Omental fat pad (tissue), 3 donors: ENCODE measurements at regions not wholly inside any gene's neighbourhood (a gene's known extent, or its start where the extent isn't known, plus 50 kb on each side); places are given as distances from the start of the nearest gene placed in this dataset.

ENCODE experiments used
- ATAC-seq: fragments of 150-250 bp; one replicate; pipeline ENCODE4 v1.9.1; 2016; ENCODE audit warnings: mild to moderate bottlenecking, moderate library complexity; ENCODE audit not compliant: low FRiP score
- DNase-seq: peaks from one replicate; pipeline ENCODE4 v3.0.0-alpha.2; 2019; ENCODE audit warnings: low spot score
- TF ChIP-seq, protein P1 (sequence below), 3 donors: fragments of 450-650 bp; IDR thresholded peaks; one replicate each; pipeline ENCODE4 v1.5.1; 2016 to 2017; ENCODE audit warnings: antibody characterized with exemption in 3 of 3, mild to moderate bottlenecking in 3 of 3, moderate library complexity in 2 of 3

- TF ChIP-seq, protein P1, sequence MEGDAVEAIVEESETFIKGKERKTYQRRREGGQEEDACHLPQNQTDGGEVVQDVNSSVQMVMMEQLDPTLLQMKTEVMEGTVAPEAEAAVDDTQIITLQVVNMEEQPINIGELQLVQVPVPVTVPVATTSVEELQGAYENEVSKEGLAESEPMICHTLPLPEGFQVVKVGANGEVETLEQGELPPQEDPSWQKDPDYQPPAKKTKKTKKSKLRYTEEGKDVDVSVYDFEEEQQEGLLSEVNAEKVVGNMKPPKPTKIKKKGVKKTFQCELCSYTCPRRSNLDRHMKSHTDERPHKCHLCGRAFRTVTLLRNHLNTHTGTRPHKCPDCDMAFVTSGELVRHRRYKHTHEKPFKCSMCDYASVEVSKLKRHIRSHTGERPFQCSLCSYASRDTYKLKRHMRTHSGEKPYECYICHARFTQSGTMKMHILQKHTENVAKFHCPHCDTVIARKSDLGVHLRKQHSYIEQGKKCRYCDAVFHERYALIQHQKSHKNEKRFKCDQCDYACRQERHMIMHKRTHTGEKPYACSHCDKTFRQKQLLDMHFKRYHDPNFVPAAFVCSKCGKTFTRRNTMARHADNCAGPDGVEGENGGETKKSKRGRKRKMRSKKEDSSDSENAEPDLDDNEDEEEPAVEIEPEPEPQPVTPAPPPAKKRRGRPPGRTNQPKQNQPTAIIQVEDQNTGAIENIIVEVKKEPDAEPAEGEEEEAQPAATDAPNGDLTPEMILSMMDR (IDR thresholded peaks at IDR 0.05) = no peak
- ATAC-seq (no peak), DNase-seq (no peak)
Observed at GRCh38 chr5:175166026-175166425, 278.0 kb downstream of the DRD1 start.

DNA sequence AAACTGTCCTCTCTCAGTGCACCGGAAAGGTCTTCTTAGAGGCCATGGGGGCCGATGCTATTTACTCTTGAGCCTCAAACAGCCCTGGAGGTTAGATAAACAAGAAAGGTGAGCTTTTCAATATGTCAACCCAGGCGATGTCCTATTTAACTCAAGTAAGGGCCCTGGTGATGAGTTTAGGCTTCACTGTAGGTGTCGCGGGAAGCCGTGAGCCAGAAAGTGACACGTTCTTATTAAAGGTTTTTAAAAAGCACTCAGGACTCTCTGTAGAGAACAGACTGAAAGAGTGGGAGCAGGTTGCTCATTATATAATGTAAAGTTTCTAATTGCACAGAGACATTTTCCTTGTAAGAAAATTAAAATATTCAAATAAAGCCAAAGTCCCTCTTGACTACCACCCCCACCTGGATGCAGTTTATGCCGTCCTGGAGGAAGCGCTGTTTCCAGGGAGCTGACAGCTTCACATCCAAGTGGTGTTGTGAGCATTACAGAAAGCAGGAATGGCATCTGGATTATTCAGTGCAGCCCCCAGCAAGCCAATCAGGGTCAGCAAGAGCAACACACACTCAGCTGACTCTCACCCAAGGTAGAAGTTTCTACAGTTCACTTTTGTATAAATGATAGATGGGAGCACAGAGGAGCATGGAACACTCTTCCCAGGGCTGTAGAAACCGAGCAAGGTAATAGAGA, 280.3 kb downstream of the DRD1 start:
- TF ChIP-seq, protein P1 (IDR thresholded peaks at IDR 0.05) = no peak
- DNase-seq (no peak), ATAC-seq (no peak)

DNA sequence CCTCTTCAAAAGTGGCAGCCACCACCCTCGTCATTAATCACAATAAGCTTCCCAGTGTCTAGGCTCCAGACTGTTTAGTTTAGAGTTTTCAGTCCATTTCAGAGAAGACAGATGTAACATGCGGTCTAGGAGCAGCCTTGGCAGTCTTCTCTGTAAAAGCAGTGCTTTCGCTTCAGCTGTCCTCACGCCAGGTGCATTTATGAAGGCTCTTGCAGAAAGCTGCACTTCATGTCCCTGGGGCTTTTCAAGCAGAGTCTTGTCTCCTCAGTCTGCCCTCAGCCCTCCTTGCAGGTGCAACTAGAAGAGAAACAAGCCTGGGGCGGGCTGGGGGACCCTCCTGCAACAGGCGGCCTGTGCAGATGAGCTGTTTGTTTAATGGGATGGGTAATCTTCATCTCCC, 281.9 kb downstream of the DRD1 start:
- TF ChIP-seq, protein P1 (IDR thresholded peaks at IDR 0.05) = no peak
- DNase-seq = no peak
- ATAC-seq = no peak

DNA sequence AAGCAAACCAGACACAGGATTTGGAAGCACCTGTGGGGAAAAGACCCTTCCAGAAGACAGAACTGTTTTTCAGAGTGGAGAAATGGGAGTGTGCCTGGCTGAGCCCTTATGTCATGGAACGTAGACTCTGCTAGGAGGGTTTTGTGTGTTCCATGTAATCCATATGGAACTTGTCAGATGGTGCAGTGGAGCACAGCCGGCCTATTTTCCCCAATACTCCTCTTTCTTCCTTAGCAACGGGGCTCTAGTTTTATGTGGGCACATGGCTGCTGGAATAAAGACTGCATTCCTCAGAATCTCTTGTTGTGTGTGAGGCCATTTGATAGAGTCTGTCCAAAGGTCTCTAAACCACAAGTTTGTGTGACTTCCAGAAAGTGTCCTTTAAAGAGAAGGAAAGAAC, 284.0 kb downstream of the DRD1 start:
- DNase-seq (no peak), ATAC-seq (no peak)
- TF ChIP-seq, protein P1 (IDR thresholded peaks at IDR 0.05) = no peak

DNA sequence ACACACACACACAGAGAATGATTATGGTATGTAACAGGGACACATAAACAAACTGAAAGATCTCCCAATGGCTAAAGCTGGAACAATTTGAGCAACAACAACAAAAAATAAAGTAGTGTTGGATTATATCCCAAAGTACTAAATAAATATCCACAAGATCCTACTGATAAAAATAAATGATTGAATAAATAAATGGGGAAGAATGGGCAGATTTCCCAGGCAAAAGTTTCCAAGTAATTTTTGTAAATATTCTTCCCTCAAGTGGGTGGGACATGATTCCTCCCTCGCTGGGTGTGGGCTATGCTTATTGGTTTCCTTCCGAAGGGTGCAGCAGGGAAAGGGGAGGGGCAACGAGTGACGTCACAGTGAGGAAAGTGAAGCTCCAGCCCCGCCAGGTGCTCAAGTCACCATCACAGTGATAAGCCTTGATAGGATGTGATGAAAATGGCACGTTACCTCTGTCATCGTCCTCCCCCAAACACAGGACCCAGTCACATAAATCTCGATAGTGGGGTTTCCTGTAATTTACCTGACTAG, 295.3 kb downstream of the DRD1 start:
- DNase-seq = no peak
- TF ChIP-seq, protein P1 (IDR thresholded peaks at IDR 0.05) = no peak
- no peak for ATAC-seq

DNA sequence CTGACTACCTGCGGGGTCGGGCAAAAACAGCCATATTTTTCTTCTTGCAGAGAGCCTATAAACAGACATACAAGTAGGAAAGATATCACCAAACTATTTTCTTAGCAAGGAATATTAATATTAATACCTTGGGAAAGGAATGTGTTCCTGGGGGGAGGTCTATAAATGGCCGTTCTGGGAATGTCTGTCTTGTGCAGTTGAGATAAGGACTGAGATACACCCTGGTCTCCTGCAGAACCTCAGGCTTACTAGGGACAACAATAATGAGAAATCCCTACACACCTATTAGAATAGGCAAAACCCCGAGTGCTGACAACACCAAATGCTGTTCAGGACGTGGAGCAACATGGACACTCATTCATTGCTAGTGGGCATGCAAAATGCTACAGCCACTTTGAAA, 297.2 kb downstream of the DRD1 start:
- TF ChIP-seq, protein P1 (IDR thresholded peaks at IDR 0.05) = no peak
- DNase-seq = no peak
- ATAC-seq = no peak

GRCh38 chr5:175141421-175141820, 302.6 kb downstream of the DRD1 start:
- TF ChIP-seq, protein P1 (IDR thresholded peaks at IDR 0.05) = no peak
- no peak for DNase-seq
- ATAC-seq = no peak
